B cell (primary cell): ENCODE measurements at regions not wholly inside any gene's neighbourhood (a gene's known extent, or its start where the extent isn't known, plus 50 kb on each side); places are given as distances from the start of the nearest gene placed in this dataset.

Source experiments
- EZH2 ChIP-seq: IDR thresholded peaks from 2 replicates; pipeline ENCODE4 v1.6.1; 2012; ENCODE audit warnings: borderline replicate concordance, low read depth, mild to moderate bottlenecking, moderate library complexity, low read length; ENCODE audit not compliant: insufficient read depth, poor library complexity, severe bottlenecking
- TF ChIP-seq, protein P1 (sequence below): fragments of 200-600 bp; IDR thresholded peaks from one replicate; pipeline ENCODE4 v1.8.0; 2022; ENCODE audit warnings: antibody characterized with exemption, mild to moderate bottlenecking

DNA sequence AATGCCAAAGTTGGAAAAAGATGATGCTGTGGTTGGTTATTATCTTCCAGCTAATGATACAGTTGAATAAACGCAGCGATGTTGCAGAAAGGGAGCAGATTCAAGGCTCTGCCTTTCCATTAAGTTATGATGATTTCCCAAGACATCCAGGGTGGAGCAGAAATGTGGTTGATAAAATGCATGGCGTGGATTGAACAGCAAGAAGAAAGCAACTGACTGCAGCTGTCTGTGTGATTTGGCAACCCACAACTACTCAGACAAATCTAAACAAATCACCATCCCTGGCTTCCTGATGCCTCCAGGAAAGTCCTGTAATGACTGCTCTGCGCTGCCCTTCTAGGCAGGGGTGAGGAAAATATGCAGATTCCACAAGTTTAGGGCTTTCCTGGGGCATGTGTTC lies 166.3 kb downstream of the NRP2 start:
- TF ChIP-seq, protein P1, sequence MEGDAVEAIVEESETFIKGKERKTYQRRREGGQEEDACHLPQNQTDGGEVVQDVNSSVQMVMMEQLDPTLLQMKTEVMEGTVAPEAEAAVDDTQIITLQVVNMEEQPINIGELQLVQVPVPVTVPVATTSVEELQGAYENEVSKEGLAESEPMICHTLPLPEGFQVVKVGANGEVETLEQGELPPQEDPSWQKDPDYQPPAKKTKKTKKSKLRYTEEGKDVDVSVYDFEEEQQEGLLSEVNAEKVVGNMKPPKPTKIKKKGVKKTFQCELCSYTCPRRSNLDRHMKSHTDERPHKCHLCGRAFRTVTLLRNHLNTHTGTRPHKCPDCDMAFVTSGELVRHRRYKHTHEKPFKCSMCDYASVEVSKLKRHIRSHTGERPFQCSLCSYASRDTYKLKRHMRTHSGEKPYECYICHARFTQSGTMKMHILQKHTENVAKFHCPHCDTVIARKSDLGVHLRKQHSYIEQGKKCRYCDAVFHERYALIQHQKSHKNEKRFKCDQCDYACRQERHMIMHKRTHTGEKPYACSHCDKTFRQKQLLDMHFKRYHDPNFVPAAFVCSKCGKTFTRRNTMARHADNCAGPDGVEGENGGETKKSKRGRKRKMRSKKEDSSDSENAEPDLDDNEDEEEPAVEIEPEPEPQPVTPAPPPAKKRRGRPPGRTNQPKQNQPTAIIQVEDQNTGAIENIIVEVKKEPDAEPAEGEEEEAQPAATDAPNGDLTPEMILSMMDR = no peak
- TF ChIP-seq EZH2 = no peak
